HG02884 (cell line): ENCODE measurements at regions not wholly inside any gene's neighbourhood (a gene's known extent, or its start where the extent isn't known, plus 50 kb on each side); places are given as distances from the start of the nearest gene placed in this dataset.

ENCODE experiments used
- ATAC-seq: cut with Tn5 transposase; IDR thresholded peaks from one replicate; pipeline ENCODE4 v1.9.1; 2021; ENCODE audit warnings: mild to moderate bottlenecking, moderate library complexity; ENCODE audit not compliant: unreplicated experiment

DNA sequence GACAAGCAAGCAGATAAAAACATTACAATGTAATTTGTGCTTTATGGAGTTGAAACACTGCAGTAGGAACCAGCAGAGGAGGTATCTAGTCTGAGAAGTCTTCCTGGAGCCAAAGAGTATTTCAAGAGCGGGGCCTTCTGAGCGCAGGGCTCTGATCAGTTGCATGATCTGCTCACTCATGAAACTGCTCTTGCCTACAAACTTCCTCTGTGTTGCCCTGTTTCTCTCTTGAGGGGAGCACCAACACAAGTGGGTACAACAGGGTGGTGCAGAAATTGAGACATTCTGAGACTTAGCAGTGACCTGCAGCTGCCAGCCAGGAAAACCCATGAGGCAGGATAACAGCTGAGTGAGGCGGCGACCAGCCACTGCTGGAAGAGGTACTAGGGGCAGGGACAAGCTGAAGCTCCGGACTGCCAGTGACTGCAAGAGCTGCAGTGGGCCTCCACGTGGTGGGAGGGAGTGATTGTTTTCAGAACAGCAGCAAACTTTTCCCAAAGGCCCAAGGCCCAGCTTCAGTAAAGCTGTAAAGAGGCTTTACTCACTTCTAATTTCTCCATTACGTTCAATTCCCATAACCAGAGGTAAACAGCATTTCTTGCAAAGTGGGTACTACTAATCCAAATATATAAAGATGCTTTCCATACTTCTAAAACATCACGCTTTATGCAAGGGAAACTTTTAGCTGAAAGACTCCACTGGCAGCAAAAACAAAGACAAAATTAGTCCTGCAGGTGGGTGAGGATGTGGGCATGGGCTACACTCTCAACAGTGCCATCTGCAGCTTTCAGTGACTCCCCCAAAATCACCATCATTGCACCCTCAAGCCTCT, 69.0 kb upstream of the LPP start:
- no peak for ATAC-seq

DNA sequence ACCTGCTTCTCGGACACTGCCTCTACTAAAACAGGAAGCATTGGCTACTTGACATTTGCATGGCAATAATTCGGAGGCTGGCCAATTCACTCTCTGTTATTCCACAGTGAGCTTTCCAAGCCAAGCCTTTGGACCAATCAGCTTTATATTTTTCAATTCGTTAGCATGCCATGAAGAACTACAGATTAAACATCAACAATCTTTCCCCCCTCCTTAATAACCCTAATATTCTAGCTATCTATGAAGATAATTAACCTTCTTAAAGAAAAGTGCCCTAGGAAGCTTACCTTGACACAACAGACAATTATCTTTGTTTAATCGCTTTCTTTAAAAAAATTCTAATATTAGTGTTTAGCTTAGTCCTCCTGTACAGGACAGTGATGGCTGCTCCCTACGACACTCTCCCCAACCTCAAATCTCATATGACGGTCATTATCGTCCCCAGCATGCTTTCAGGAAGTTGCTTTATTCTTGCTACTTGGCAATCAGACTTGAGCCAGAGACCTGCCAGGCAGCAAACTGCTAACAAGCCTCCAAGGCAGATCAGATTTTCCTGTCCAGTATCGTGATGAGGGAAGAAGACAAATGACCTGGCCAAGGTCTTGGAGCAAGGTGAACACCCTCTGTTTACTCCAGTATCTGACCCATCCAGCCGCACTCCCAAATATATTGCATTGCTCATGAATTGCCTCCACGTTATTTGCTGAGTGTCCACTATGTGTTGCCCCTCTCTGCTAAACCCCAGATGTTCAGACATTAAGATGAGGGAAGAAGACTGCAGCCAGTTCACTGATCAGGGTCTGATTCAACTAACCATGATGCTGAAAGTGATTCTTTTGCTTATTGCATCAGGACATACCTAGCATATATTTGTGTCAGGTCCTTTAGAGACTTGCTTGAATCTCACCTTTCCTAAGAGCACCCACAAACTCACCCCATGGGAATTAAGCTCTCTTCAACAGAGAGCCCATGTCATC, 68.1 kb upstream of the LPP start:
- no peak for ATAC-seq

DNA sequence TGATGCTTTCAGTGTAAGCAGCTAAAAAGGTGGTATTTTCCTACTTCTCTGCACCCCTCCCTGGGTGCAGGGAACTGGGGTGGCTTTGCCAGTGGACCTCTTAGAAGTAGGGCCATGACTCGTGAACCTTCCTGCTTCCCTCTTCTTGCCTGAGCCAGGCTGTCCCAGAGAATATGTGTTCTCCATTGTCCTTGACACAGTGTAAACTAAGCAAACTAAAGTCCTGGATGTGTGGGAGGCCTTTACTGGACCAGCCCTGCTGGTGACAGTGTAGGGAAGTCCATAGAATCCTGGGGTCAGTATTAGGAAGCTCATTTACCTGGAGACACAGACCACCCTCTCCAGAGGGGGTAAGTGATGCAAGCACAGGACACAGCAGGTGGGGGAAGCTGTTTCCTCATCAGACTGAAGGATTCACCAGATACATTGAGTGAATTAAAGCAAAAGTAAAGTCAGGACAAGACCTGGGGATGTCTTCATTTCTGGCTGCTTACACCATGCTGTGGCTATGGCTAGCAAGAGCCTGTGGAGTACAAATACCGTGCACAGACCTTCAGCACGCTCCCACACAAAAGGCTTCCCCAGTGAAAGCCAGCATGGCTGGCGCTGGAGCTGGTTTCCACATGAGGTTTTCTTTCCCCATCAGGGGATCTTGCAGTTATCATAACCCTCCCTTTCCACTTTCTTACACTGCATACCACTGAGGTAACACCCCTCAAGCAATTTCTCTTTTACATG, 64.8 kb upstream of the LPP start:
- no peak for ATAC-seq

DNA sequence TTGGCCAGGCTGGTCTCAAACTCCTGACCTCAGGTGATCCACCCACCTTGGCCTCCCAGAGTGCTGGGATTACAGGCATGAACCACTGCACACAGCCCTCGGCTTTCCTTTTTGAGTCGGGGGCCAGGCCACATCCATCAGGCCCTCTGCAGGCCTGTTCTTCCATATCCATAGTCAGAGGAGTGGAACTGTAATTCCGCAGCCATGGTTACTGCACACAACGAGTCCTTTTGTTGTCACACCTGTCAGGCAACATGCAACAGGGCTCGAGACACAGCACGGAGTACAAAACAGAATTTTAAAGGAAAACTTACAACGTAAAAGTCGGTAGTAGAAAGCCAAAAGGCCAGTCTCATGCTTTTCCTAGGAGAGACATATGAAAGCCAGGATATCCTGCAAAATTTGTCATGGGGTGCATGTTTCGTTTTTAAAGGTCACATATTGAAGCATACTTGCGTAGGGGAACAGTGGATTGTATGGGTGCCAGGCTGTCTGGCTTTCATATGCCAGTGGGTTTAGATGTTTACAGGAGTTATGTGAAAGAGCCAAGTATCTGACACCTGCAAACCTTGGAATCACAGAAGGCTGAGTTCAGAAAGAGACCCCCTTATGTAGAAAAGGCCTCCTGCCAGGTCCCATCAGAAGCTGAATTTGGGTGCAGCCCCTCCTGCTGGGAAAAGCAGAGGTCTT, 63.2 kb upstream of the LPP start:
- ATAC-seq: no peak

DNA sequence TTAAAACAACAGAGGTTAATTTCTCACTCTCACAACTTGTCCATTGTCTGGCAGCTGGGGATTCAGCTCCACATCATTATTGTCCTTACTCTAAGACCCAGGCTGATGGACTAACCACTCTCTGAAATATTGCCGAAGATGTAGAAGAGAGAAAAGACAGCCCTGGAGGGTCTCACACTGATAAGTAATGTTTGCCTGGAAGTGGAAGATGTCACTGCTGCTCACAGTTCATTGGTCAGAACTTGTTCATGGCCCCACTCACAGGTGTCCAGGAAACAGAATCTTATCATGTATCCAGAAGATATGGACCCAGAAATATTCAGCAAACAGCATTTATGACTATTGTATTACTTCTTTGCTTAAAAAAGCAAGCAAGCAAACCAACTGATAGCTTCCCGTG, 62.2 kb upstream of the LPP start:
- no peak for ATAC-seq

DNA sequence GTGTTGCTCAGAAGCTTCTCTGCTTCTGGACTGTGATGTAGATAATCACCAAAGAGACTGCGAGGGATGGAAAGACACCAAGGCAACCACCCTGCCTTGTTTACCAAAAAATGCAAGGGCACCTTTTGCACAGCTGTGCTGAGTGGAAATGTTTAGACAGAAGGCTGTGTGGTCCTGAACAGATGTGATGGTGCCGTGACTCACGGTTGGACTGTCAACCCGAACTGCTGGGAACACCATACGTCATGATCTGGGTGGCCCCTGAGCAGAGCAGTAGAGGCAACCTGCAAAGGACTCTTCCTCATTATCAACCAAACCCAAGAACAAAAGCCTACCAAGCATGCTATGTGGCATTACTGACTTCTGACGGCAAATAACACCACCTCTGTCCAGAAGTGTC, 61.3 kb upstream of the LPP start:
- ATAC-seq: no peak

DNA sequence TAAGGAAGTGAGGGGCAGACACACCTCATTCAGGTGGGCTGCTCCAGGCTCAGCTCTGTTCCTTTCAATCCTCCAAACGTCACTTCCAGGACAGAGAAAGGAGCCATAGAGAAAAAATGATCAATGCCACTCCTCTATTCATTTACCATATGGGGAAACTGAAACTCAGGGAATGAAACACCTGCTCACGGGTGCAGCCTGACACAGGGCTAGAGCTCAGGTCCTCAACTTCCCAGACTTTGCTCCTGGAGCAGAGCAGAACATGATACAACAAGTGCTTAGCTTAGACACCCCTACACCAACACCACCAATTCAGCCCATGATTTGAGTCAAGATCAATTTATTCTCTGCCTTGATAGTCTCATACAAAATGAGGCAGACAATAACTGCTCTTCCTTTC, 58.5 kb upstream of the LPP start:
- ATAC-seq: no peak

DNA sequence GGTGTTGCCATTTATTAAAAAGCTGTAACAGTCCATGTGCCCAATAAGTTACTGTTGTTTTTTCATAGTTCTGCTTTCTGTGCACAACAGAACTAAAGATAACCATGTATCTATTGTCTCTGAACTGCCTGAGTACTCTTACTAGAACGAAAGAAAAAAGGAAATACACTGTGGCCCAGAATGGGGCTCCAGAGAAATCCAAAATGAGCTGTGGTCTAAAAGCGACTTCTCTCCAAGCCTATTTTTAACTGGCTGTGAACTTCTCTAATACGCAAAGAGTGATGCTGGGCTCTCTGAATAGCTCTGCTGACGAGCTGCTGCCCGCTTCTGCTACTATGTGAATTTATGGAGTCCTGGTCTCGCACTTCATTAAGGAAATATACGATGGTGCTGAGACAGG, 56.2 kb upstream of the LPP start:
- no peak for ATAC-seq

DNA sequence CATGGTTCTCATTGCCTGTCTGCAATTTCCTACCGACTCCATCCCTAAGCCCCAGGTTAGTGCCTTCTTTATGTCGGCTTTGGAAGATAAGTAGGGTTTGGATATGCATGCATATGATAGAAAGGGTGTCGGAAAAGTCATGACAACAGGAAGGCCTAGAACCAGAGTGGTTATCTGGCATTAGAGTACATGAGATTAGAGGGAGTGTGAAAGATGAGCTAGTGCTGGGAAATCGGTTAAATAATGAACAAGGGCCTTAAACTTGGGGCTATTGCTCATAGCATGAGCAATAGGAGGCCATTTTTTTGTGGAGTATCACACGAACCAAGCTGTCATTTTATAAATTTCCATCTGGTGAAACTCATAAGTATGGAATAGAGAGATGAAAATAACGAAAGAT, 54.0 kb upstream of the LPP start:
- no peak for ATAC-seq

DNA sequence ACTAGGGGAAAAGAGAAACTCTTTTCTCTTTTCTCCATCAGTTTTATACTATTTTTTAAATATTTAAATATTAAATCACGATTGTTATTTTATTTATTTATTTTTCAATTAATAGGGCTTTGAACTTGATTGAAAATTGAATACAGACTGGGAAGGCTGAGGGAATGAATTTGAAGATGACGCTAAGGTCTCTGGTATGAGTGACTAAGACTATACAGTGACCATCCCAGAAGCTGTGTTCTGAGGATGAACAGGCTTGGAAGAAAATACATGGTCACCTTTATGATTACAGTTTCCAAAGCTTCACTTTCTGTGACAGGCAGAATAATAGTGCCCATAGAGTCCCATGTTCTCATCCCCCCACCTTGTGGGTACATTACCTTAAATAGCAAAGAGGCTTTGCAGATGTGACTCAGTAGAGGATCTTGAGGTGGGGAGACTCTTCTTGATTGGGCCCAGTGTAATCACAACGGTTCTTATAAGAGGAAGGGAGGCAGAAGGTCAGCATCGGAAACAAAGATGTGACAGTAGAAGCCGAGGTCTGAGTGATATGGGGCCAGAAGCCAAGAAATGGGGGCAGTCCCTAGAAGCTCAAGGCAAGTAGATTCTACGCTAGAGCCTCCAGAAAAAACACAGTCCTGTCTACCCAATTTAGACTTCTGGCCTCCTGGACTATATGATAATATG, 51.0 kb upstream of the LPP start:
- no peak for ATAC-seq

DNA sequence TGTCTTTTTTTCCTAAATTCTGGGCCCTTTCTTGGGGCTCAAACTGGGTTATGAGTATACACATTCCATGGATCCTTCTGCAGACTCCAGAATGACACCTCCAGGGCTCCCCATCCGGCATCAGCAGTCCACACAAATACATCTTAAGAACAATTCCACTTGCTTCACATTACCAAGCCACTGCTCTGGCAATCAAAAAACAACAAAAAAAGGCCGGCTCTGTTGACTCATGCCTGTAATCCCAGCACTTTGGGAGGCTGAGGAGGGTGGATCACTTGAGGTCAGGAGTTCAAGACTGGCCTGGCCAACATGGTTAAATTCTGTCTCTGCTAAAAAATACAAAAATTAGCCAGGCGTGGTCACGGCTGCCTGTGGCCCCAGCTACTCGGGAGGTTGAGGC, 49.9 kb upstream of the LPP start:
- ATAC-seq: no peak
